ENCODE measurements at regions not wholly inside any gene's neighbourhood (a gene's known extent, or its start where the extent isn't known, plus 50 kb on each side); places are given as distances from the start of the nearest gene placed in this dataset.

- TF ChIP-seq, protein P1, sequence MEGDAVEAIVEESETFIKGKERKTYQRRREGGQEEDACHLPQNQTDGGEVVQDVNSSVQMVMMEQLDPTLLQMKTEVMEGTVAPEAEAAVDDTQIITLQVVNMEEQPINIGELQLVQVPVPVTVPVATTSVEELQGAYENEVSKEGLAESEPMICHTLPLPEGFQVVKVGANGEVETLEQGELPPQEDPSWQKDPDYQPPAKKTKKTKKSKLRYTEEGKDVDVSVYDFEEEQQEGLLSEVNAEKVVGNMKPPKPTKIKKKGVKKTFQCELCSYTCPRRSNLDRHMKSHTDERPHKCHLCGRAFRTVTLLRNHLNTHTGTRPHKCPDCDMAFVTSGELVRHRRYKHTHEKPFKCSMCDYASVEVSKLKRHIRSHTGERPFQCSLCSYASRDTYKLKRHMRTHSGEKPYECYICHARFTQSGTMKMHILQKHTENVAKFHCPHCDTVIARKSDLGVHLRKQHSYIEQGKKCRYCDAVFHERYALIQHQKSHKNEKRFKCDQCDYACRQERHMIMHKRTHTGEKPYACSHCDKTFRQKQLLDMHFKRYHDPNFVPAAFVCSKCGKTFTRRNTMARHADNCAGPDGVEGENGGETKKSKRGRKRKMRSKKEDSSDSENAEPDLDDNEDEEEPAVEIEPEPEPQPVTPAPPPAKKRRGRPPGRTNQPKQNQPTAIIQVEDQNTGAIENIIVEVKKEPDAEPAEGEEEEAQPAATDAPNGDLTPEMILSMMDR (conservative IDR thresholded peaks at IDR 0.05; ENCODE audit: low read depth, low read length) = no peak
- TF ChIP-seq EZH2 (IDR thresholded peaks at IDR 0.05; ENCODE audit: low read length, unreplicated experiment) (no peak), EZH2phosphoT487 (IDR thresholded peaks at IDR 0.05; ENCODE audit: borderline replicate concordance, low read length) (no peak)
Observed at GRCh38 chr6:55964136-55964535, 88.7 kb upstream of the BMP5 start.
